Brain microvascular endothelial cell (primary cell): ENCODE measurements at regions not wholly inside any gene's neighbourhood (a gene's known extent, or its start where the extent isn't known, plus 50 kb on each side); places are given as distances from the start of the nearest gene placed in this dataset.

Source experiments
- DNase-seq: peaks from one replicate; pipeline ENCODE4 v3.0.0-alpha.2; 2020
- H3K27ac ChIP-seq: fragments of 250-450 bp; sonication (Bioruptor Pico); 2 replicates; pipeline ENCODE4 v1.5.1; 2020; ENCODE audit warnings: mild to moderate bottlenecking, moderate library complexity
- H3K27me3 ChIP-seq: fragments of 250-450 bp; sonication (Bioruptor Pico); replicated peaks from 2 replicates; pipeline ENCODE4 v1.5.1; 2020; ENCODE audit warnings: mild to moderate bottlenecking
- H3K36me3 ChIP-seq: fragments of 250-450 bp; sonication (Bioruptor Pico); replicated peaks from 2 replicates; pipeline ENCODE4 v1.5.1; 2020; ENCODE audit warnings: mild to moderate bottlenecking
- H3K4me3 ChIP-seq: 2 replicates; pipeline ENCODE4 v1.5.1; 2011; ENCODE audit warnings: low read depth, mild to moderate bottlenecking, control low read depth, low read length, moderate library complexity
- in situ Hi-C: cut with HindIII; loops from 2 replicates; pipeline ENCODE4 v1.10.0; 2017; ENCODE audit warnings: low sequenced_read_pairs, low pct_ligation_motif_present
- TF ChIP-seq, protein P1 (sequence below): IDR thresholded peaks from 2 replicates; pipeline ENCODE4 v1.5.1; 2011; ENCODE audit warnings: low read depth, mild to moderate bottlenecking, moderate library complexity, low read length, control low read depth, inconsistent platforms; ENCODE audit errors: missing control alignments

DNA sequence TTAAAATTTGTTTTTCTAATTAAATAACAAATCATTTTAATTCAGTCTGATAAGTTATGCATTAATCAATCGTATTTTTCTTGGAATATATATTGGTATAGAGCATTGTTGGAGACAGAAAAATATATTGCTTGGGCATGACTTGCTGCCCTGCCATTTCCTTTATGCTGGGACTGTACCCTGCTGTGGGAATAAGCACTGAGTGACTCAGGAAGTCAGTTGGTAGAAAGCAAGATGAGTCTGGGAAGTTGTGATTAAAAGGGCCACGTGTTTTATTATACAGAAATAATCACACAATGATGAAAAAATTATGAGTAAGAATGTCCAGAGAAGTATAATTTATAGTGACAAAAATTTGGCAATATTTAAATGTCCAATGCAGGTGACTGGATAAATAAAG, 139.5 kb downstream of the KIF18A start:
- no peak for DNase-seq
- no peaks in the 10 kb centered on the region for H3K36me3 ChIP-seq
- H3K4me3 ChIP-seq = no peak overlapping the region
- no peak overlapping the region for H3K27ac ChIP-seq
- TF ChIP-seq, protein P1, sequence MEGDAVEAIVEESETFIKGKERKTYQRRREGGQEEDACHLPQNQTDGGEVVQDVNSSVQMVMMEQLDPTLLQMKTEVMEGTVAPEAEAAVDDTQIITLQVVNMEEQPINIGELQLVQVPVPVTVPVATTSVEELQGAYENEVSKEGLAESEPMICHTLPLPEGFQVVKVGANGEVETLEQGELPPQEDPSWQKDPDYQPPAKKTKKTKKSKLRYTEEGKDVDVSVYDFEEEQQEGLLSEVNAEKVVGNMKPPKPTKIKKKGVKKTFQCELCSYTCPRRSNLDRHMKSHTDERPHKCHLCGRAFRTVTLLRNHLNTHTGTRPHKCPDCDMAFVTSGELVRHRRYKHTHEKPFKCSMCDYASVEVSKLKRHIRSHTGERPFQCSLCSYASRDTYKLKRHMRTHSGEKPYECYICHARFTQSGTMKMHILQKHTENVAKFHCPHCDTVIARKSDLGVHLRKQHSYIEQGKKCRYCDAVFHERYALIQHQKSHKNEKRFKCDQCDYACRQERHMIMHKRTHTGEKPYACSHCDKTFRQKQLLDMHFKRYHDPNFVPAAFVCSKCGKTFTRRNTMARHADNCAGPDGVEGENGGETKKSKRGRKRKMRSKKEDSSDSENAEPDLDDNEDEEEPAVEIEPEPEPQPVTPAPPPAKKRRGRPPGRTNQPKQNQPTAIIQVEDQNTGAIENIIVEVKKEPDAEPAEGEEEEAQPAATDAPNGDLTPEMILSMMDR = no peak
- in situ Hi-C loops = no loop called here
- no peaks in the 10 kb centered on the region for H3K27me3 ChIP-seq

DNA sequence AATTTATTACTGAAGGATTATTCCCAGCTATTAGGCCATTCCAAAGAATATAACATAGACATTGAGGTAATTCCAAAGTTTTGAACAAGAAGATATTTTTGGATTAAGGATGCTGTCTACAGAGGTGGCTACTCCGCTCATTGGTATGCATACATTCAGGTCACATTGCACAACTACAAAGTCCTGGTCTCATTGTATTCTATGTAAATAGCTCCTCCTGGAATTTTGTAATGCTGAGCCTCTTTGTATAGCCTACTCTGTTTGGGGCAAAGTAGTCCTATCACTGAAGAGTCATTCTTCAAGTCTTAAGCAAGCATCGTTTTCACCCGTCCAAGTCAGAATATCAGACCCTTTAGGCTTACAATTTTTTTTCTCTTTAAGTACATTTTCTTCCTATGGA, 142.4 kb downstream of the KIF18A start:
- no peaks in the 10 kb centered on the region for H3K27me3 ChIP-seq
- no peak overlapping the region for H3K4me3 ChIP-seq
- TF ChIP-seq, protein P1 = no peak
- DNase-seq = no peak
- no peak overlapping the region for H3K27ac ChIP-seq
- in situ Hi-C loops = no loop called here
- no peaks in the 10 kb centered on the region for H3K36me3 ChIP-seq

DNA sequence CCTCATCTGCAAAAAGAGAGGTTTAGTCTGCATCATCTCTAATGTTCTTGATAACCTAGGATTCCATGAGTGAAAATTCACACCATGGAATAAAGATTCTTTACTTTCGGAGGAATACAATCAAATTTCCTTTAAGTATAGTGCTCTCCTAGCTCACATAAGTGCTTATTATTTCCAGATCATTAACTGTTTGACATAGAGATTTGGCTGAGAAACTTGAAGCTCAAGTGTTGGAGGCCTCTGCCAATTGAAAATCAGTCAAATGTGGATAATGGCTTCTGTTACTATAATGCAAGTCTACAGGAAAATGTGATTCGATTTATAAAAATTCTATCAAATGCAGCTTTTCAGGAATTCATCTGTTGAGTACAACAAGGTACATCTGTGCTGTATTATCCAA, 144.6 kb downstream of the KIF18A start:
- H3K4me3 ChIP-seq = no peak overlapping the region
- in situ Hi-C loops = no loop called here
- no peaks in the 10 kb centered on the region for H3K36me3 ChIP-seq
- H3K27me3 ChIP-seq = no peaks in the 10 kb centered on the region
- no peak overlapping the region for H3K27ac ChIP-seq
- DNase-seq = no peak
- TF ChIP-seq, protein P1 = no peak

DNA sequence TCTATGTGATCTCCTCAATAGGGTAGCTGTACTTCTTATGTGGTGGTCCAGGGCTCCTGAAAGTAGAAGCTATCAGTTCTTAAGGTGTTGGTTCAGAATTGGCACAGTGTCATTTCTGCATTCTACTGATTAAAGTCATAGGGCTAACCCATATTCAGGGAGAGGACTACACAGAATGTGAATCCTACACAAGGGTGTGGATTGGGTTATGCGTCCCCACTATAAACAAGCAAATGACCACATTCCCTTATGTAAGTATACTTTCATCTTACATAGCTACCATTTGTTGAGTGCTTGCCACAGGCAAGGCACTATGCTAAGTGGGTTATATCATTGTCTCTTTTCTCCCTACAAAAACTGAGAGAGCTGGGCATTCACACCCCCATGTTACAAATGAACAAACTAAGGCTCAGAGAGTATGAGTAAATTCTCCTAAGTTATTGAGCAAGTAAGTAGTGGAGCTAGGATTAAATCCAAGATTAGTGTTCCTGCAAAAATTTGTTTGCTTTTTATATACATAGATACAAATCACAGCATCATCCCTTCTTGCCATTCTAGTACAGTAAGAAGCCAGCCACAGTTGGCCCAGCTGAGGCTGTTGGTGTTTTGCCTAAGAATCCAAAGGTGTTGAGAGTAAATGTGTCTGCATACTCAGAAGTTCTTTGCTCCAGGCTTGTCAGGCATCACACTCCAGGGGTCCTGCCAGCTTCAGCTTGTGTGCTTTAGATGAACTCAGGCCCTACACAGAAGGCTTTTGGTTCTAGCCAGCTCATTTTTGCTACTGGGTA, 157.8 kb downstream of the KIF18A start:
- in situ Hi-C loops = no loop called here
- DNase-seq = no peak
- Histone ChIP-seq H3K27me3 (no peaks in the 10 kb centered on the region), H3K27ac (no peak overlapping the region), H3K36me3 (no peaks in the 10 kb centered on the region), H3K4me3 (no peak overlapping the region)
- TF ChIP-seq, protein P1 = no peak

DNA sequence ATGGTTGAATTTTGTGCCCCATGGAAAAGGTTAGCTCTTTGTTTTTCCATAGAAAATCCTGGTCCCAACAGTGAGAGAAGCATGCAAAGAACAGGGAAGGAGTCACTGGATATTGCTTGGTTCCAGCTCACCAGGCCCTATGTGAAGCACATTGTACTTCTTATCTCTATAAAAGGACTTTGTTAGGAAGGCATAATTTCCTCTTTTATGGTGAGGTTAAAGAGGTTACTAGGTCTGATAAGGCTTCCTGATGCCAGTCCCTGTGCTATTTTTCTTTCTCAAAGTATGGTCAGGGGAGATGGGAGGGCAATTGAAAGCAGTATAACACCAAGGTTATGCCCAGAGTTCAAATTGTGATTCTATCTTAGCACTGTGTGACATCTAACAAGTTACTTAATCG, 162.6 kb downstream of the KIF18A start:
- Histone ChIP-seq H3K4me3 (no peak overlapping the region), H3K36me3 (no peaks in the 10 kb centered on the region), H3K27me3 (no peaks in the 10 kb centered on the region), H3K27ac (no peak overlapping the region)
- in situ Hi-C loops = no loop called here
- TF ChIP-seq, protein P1 = no peak
- DNase-seq = no peak

DNA sequence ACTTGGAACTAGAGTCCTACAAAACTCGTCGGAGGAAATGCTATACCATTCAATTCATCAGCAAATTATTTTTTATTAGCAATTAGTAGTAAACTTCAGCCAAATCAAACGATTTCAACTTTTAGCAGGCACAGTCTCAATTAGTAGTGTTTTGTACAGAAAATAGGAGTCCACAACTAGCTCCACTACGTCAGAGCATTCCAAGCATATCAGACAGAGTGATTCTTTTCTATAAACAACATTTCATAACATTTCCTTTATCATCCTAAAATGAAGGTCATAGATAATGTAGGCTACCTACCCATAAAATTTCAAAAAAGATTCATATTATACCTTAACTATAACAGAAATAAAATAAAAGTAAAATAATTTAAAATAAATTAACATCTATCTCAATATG, 169.9 kb downstream of the KIF18A start:
- Histone ChIP-seq H3K27me3 (no peaks in the 10 kb centered on the region), H3K27ac (peak overlapping the region; percentile 20), H3K36me3 (no peaks in the 10 kb centered on the region), H3K4me3 (no peak overlapping the region)
- TF ChIP-seq, protein P1 = no peak
- DNase-seq = peak; percentile 41
- in situ Hi-C loops = no loop called here
